ENCODE measurements at regions not wholly inside any gene's neighbourhood (a gene's known extent, or its start where the extent isn't known, plus 50 kb on each side); places are given as distances from the start of the nearest gene placed in this dataset.

DNA sequence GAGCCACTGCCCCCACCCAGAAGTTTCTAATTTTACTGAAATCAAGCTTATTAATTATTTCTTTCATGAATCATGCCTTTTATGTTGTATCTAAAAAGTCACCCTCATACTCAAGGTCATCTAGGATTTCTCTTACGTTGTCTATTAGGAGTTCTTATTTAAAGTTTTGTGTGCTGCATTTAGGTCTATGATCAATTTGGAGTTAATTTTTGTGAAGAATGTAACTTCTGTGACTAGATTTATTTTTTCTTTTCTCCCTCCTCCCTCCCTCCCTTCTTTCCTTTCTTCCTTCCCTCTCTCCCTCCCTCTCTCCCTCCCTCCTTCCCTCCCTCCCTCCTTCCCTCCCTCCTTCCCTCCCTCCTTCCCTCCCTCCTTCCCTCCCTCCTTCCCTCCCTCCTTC, 317.6 kb downstream of the PLA2G4A start:
- Histone ChIP-seq H3K4me1 (no peaks in the 10 kb centered on the region), H3K4me3 (no peak overlapping the region), H3K9me3 (replicated peaks) (no peaks in the 10 kb centered on the region), H3K36me3 (no peaks in the 10 kb centered on the region), H3K27ac (no peak overlapping the region), H3K27me3 (no peaks in the 10 kb centered on the region)
- DNase-seq = no peak

DNA sequence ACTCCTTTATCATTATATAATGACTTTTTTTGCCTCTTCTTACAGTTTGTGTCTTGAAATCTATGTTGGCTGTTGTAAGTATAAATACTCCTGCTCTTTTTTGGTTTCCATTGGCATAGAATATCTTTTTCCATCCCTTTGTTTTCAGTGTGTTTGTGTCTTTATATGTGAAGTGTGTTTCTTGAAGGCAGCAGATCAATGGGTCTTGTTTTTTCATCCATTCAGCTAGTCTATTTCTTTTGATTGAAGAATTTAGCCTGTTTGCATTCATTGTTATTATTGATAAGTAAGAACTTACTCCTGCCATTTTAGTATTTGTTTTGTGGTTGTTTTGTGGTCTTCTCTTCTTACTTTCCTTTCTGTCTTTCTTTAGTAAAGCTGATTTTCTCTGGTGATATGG, 322.8 kb downstream of the PLA2G4A start:
- no peaks in the 10 kb centered on the region for H3K4me1 ChIP-seq
- H3K27me3 ChIP-seq = no peaks in the 10 kb centered on the region
- H3K36me3 ChIP-seq = no peaks in the 10 kb centered on the region
- H3K9me3 ChIP-seq (replicated peaks) = no peaks in the 10 kb centered on the region
- no peak overlapping the region for H3K27ac ChIP-seq
- no peak overlapping the region for H3K4me3 ChIP-seq
- DNase-seq = no peak

DNA sequence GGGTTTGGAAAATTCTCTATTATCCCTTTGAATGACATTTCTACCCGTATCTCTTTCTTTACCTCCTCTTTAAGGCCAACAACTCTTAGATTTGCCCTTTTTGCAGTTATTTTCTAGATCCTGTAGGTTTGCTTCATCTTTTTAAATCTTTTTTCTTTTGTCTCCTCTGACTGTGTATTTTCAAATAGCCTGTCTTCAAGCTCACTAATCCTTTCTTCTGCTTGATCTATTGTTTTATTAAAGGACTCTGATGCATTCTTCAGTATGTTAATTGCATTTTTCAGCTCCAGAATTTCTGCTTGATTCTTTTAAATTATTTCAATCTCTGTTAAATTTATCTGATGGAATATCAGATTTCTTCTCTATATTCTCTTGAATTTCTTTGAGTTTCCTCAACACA, 324.3 kb downstream of the PLA2G4A start:
- Histone ChIP-seq H3K4me3 (no peak overlapping the region), H3K36me3 (no peaks in the 10 kb centered on the region), H3K4me1 (no peaks in the 10 kb centered on the region; the same call in 1 of the 2 replicates), H3K27ac (no peak overlapping the region), H3K9me3 (replicated peaks) (no peaks in the 10 kb centered on the region), H3K27me3 (no peaks in the 10 kb centered on the region)
- no peak for DNase-seq

DNA sequence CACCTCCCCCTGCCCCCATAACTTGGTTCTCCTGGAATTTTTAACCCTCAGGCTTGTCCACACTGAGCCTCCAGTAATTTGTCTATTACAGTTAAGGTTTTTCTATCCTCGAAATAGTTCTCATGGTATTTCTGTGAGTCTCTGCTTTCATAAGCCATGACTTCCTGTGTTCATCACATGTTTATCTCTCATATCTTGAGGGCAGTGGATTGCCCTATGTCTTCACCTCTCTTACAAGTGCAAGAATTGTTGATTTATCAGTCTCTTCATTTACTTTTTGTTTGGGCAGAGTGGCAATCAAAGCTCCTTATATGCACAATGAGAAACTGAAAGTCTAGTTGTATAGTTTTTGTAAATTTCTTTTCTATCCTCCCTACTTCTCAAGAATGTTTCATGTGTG, 328.4 kb downstream of the PLA2G4A start:
- H3K4me1 ChIP-seq = no peaks in the 10 kb centered on the region; the same call in 1 of the 2 replicates
- no peak overlapping the region for H3K4me3 ChIP-seq
- no peak overlapping the region for H3K27ac ChIP-seq
- no peaks in the 10 kb centered on the region for H3K36me3 ChIP-seq
- no peaks in the 10 kb centered on the region for H3K9me3 ChIP-seq (replicated peaks)
- no peaks in the 10 kb centered on the region for H3K27me3 ChIP-seq
- DNase-seq = no peak

DNA sequence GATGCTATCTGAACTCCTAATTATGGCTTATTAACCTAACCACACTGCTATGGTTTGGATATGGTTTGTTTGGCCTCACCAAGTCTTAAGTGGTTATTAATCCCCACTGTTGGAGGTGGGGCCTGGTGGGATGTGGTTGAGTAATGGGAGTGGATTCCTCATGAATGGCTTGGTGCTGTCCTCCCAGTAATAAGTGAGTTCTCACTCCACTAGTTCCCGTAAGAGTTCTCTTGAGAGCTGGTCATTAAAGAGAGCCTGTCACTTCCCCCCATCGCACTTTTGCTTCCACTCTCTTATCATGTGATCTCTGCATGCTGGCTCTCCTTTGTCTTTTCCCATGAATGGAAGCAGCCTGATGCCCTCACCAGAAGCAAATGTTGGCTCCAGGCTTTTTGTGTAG, 328.8 kb downstream of the PLA2G4A start:
- H3K4me1 ChIP-seq = no peaks in the 10 kb centered on the region; the same call in 1 of the 2 replicates
- H3K36me3 ChIP-seq = no peaks in the 10 kb centered on the region
- no peaks in the 10 kb centered on the region for H3K9me3 ChIP-seq (replicated peaks)
- DNase-seq = peak in 1 of 2 experiments; percentile 2
- no peak overlapping the region for H3K4me3 ChIP-seq
- no peaks in the 10 kb centered on the region for H3K27me3 ChIP-seq
- no peak overlapping the region for H3K27ac ChIP-seq

DNA sequence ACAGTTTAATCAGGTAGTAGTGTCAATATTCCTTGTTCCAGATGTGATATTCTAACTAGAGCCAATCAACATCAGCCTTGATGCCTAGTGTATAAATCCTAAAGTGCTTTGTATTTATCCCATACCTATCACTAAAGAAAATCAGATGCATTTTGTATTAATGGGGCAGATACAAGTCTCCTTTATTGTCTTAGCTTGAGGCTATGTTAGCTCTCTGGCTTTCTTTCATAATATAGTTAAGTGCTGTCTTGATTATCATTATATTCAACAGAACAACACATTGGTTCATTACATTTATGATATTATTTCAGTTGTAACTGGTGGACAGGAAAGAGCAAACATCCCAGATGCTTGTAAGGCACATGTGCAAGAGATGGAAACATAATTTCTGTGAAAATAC, 338.8 kb downstream of the PLA2G4A start:
- Histone ChIP-seq H3K4me3 (no peak overlapping the region), H3K9me3 (replicated peaks) (no peaks in the 10 kb centered on the region), H3K27ac (no peak overlapping the region), H3K36me3 (no peaks in the 10 kb centered on the region), H3K27me3 (no peaks in the 10 kb centered on the region), H3K4me1 (no peaks in the 10 kb centered on the region)
- DNase-seq = no peak

DNA sequence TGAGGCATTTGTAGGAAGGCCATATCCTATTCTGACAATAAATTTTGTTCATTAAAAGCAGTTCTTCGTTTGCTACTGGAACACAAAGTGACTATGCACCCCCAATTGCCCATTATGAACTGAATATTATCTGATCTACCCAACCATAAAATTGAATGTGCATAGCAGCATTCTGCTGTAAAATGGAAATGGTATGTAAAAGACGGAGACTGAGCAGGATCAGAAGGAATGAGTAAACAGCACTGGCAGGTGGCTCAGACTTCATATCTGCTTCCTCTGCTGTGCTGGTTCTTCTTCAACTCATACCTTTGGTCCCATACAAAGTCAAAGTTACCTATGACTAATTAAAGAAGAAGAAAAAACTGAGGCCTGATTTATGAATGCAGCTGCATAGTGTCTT, 339.5 kb downstream of the PLA2G4A start:
- no peaks in the 10 kb centered on the region for H3K4me1 ChIP-seq
- H3K36me3 ChIP-seq = no peaks in the 10 kb centered on the region
- H3K4me3 ChIP-seq = no peak overlapping the region
- H3K9me3 ChIP-seq (replicated peaks) = no peaks in the 10 kb centered on the region
- no peaks in the 10 kb centered on the region for H3K27me3 ChIP-seq
- H3K27ac ChIP-seq = no peak overlapping the region
- DNase-seq = no peak

DNA sequence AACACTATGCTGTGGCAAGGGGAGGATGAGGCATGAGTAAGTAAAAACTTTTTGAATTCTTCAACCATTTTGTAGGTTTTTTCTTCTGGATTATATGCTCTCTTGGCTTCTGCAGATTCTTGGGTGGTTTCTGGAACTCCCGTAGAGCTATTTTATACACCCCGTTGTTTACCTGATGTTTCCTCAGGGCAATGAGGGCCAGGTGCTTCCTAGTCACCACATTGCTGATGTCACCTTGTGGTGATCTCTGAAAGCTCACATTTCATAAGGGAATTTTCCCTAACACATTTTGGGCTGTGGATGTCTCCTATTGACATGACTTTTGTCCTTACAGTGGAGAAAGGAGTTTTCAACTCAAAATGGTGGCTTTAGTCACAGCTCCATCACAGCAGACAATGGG, 356.6 kb downstream of the PLA2G4A start:
- no peak for DNase-seq
- H3K9me3 ChIP-seq (replicated peaks) = no peaks in the 10 kb centered on the region
- H3K27ac ChIP-seq = no peak overlapping the region
- H3K27me3 ChIP-seq = no peaks in the 10 kb centered on the region
- no peaks in the 10 kb centered on the region for H3K36me3 ChIP-seq
- H3K4me1 ChIP-seq = no peaks in the 10 kb centered on the region
- H3K4me3 ChIP-seq = no peak overlapping the region

DNA sequence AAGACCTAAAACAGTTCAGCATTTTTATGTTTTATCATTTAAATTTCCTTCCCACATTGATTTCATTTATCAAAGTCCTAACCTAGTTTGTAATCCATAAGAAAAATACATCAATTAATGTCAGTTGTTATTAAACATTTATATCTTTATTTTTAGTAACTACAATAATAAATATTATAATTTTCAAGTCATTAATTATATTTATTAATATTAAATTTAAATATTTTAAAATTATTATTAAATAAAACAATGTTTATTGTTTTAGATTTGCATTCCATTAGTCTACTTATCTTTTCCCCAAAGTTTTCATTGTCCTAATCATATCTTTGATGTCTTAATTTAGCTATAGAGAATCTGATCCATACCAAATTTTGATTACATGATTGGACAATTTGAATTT, 368.9 kb downstream of the PLA2G4A start:
- Histone ChIP-seq H3K27ac (no peak overlapping the region), H3K4me1 (no peaks in the 10 kb centered on the region), H3K27me3 (no peaks in the 10 kb centered on the region), H3K36me3 (no peaks in the 10 kb centered on the region), H3K4me3 (no peak overlapping the region), H3K9me3 (replicated peaks) (no peaks in the 10 kb centered on the region)
- DNase-seq = no peak

DNA sequence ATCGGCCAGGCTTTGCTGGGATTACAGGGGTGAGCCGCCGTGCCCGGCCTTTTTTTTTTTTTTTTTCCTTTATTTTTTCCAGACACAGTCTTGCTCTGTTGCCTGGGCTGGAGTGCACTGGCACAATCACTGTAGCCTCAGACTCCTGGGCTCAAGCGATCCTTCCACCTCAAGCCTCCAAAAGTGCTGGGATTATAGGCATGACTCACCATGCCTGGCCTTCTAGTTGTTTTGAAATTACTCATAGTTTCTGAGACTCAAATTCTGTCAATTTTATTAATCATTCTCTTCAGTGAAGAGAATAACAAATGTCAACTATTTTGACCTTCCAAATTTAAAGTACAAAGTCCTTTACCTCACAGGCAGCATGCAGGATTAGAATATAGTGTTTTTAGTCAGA, 374.5 kb downstream of the PLA2G4A start:
- Histone ChIP-seq H3K27ac (no peak overlapping the region), H3K27me3 (no peaks in the 10 kb centered on the region), H3K9me3 (replicated peaks) (no peaks in the 10 kb centered on the region), H3K4me3 (no peak overlapping the region), H3K36me3 (no peaks in the 10 kb centered on the region), H3K4me1 (no peaks in the 10 kb centered on the region)
- DNase-seq = no peak

DNA sequence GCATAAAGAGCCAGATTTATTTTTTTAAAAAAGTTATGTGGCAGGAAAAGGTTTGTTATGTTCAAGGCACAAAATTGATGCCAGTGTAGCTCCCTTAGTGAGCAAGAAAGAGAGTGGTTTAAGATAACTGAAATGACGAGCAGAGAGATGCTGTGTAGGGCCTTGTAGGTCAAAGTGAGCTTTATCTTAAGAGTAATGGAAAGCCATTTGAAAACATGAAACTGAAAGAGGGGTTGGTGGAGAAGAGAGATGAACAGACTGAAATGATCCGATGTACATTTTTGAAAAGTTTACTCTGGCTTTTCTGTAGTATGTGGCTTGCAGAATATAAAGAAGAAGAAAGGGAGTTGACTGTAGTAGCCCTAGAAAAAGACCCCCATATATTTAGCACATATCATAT, 383.6 kb downstream of the PLA2G4A start:
- Histone ChIP-seq H3K27ac (no peak overlapping the region), H3K4me1 (no peaks in the 10 kb centered on the region), H3K4me3 (no peak overlapping the region), H3K9me3 (replicated peaks) (no peaks in the 10 kb centered on the region), H3K27me3 (no peaks in the 10 kb centered on the region), H3K36me3 (no peaks in the 10 kb centered on the region)
- no peak for DNase-seq

DNA sequence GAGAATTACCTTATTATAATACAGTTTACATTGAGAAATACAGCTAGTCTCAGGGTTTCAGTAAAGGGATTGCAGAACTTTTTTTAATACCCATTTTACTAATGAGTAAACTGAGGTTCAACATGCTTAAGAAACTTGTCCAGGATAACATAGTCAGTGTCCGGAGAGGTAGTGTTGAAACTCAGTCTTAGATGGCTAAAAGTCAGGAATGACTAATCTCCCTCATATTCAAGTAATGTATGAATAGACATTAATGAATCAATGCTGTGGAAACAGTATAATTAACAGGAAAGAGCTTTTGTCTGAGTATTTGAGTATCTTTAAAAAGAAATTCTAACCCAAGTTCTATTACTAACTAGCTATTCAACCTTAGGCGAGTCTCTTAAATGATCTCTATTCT, 397.6 kb downstream of the PLA2G4A start:
- Histone ChIP-seq H3K9me3 (replicated peaks) (no peaks in the 10 kb centered on the region), H3K36me3 (no peaks in the 10 kb centered on the region), H3K4me3 (no peak overlapping the region), H3K27ac (no peak overlapping the region), H3K4me1 (no peaks in the 10 kb centered on the region), H3K27me3 (no peaks in the 10 kb centered on the region)
- no peak for DNase-seq

DNA sequence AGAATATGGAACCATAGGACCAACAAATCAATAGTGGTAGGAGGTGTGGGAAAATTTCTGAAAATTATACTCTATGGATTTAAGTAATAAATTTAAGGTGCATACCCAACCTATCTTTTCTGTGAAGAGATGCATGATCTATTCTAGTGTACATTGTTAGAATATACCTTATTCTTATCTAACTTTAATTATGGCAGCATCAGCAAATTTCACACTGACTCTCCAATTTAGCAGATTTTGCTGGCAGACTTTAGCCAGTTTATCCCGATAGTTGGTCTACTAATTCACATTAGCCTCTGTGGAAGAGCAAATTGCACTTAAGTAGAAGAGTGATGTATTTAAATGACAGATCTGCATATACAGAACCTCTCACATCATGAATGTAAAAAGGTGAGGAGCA, 400.0 kb downstream of the PLA2G4A start:
- DNase-seq = no peak
- no peaks in the 10 kb centered on the region for H3K27me3 ChIP-seq
- no peaks in the 10 kb centered on the region for H3K9me3 ChIP-seq (replicated peaks)
- no peaks in the 10 kb centered on the region for H3K36me3 ChIP-seq
- H3K4me1 ChIP-seq = no peaks in the 10 kb centered on the region
- no peak overlapping the region for H3K4me3 ChIP-seq
- H3K27ac ChIP-seq = no peak overlapping the region

DNA sequence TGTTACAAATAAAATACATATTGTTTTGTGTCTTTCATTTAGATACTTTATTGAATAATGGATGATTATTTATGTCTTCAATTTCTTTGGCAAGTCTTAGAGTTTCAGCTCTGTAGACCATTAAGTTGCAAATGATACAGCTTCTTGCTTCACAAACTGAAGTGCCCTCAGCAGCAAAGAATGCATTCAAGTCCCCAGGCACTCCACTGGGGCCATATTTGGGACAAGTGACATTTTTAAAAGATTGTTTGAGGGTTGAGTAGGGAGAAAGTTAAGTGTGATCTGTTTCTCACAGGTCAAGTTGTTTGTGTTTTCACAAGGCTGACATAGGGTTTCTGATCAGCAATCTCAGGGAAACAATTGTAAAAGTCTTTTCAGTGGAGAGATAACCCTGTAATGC, 400.7 kb downstream of the PLA2G4A start:
- no peak for DNase-seq
- Histone ChIP-seq H3K36me3 (no peaks in the 10 kb centered on the region), H3K27ac (no peak overlapping the region), H3K9me3 (replicated peaks) (no peaks in the 10 kb centered on the region), H3K27me3 (no peaks in the 10 kb centered on the region), H3K4me1 (no peaks in the 10 kb centered on the region), H3K4me3 (no peak overlapping the region)

DNA sequence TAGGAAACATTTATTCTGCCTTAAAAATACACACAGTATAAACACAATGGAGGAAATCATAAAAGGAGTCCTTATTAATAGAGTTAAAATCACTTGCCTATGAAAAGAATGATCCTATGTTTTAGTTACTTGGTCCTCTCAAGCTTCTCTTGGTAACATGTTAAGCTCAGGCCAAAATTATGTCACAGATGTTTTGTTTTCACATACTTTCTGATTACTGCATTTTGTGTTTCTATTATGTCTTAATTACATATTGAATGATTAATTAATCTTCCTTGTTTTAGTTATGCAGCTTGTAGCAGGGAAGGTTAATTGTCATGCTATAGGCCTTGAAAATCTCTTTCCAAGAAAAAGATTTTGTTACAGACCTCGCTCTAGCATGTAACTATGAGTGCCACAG, 406.0 kb downstream of the PLA2G4A start:
- no peak overlapping the region for H3K4me3 ChIP-seq
- no peak overlapping the region for H3K27ac ChIP-seq
- no peak for DNase-seq
- no peaks in the 10 kb centered on the region for H3K36me3 ChIP-seq
- no peaks in the 10 kb centered on the region for H3K9me3 ChIP-seq (replicated peaks)
- no peaks in the 10 kb centered on the region for H3K4me1 ChIP-seq
- no peaks in the 10 kb centered on the region for H3K27me3 ChIP-seq

DNA sequence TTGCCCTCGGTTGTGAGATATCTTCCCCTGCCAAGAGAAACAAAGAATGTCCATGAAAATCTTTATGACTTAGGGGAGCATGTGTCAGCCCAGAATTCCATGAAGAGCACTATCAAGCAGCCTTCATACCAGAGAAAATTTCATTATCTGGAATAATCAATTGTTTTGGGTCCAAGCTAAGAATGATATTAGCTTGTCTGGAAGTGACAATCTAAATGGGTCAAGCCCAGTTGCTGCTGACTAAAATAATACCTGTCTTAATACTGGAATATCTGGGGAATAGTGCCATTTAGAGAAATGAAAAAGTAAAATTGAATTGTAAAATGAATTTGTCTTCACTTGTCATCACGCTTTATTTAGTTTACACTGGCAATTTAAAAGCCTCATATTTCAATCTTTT, 407.4 kb downstream of the PLA2G4A start:
- no peaks in the 10 kb centered on the region for H3K9me3 ChIP-seq (replicated peaks)
- no peak for DNase-seq
- H3K27ac ChIP-seq = no peak overlapping the region
- no peaks in the 10 kb centered on the region for H3K27me3 ChIP-seq
- no peaks in the 10 kb centered on the region for H3K4me1 ChIP-seq
- no peak overlapping the region for H3K4me3 ChIP-seq
- no peaks in the 10 kb centered on the region for H3K36me3 ChIP-seq

DNA sequence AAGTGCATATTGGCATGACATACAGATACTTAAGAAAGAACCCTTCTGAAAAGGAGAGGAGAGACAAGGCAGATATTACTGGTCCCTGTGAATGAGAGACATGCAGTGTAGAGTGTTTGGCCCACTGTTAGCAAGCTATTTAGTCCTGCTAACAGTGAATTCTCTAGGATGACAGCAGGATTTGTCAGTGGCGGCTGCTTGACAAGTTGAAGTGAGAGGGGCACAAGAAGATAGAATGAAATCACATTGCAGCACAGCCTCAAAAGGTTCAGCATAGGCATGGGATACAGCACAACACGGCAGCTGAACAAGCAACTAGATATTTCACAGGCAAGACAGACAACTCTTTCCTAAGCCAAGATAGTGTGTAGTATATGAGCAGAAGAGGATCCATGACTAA, 407.9 kb downstream of the PLA2G4A start:
- Histone ChIP-seq H3K9me3 (replicated peaks) (no peaks in the 10 kb centered on the region), H3K27me3 (no peaks in the 10 kb centered on the region), H3K36me3 (no peaks in the 10 kb centered on the region), H3K27ac (no peak overlapping the region), H3K4me3 (no peak overlapping the region), H3K4me1 (no peaks in the 10 kb centered on the region)
- peak in 1 of 2 experiments; percentile 6 for DNase-seq
